Peyer's patch (tissue), 4 donors: ENCODE measurements at regions not wholly inside any gene's neighbourhood (a gene's known extent, or its start where the extent isn't known, plus 50 kb on each side); places are given as distances from the start of the nearest gene placed in this dataset.

Experiments used
- DNase-seq, 3 donors: peaks; one replicate each; pipeline ENCODE4 v3.0.0-alpha.2; 2017 to 2019
- H3K27ac ChIP-seq, 4 donors: fragments of 200-600 bp; sonication (generic); one replicate each; pipeline ENCODE4 v1.5.1; 2016 to 2019
- H3K27me3 ChIP-seq, 2 donors: fragments of 200-600 bp; sonication (generic); one replicate each; pipeline ENCODE4 v1.5.1; 2019
- H3K36me3 ChIP-seq, 3 donors: fragments of 200-600 bp; sonication (generic); one replicate each; pipeline ENCODE4 v1.5.1; 2016 to 2019
- H3K4me1 ChIP-seq, 4 donors: fragments of 200-600 bp; sonication (generic); one replicate each; pipeline ENCODE4 v1.5.1; 2016 to 2019
- H3K4me3 ChIP-seq, 4 donors: fragments of 200-600 bp; sonication (generic); 1 replicate in 3 of 4; 2 replicates in 1 of 4; pipeline ENCODE4 v1.5.1; 2016 to 2019; ENCODE audit warnings: mild to moderate bottlenecking in 1 of 4
- H3K9me3 ChIP-seq, 4 donors: fragments of 200-600 bp; sonication (generic); one replicate each; pipeline ENCODE4 v1.5.1; 2016 to 2019; ENCODE audit warnings: mild to moderate bottlenecking in 1 of 4
- POLR2A ChIP-seq, 2 donors: fragments of 450-650 bp; IDR thresholded peaks; one replicate each; pipeline ENCODE4 v1.5.1; 2017; ENCODE audit warnings: antibody characterized with exemption in 2 of 2, mild to moderate bottlenecking in 2 of 2, moderate library complexity in 2 of 2
- TF ChIP-seq, protein P1 (sequence below), 6 experiments: fragments of 450-650 bp in 4 of 6; fragments of 200-600 bp in 2 of 6; sonication (generic) in 1 of 6; IDR thresholded peaks; one replicate each; pipeline ENCODE4 v1.5.1; 2017 to 2019; ENCODE audit warnings: antibody characterized with exemption in 6 of 6, mild to moderate bottlenecking in 3 of 6, moderate library complexity in 1 of 6

DNA sequence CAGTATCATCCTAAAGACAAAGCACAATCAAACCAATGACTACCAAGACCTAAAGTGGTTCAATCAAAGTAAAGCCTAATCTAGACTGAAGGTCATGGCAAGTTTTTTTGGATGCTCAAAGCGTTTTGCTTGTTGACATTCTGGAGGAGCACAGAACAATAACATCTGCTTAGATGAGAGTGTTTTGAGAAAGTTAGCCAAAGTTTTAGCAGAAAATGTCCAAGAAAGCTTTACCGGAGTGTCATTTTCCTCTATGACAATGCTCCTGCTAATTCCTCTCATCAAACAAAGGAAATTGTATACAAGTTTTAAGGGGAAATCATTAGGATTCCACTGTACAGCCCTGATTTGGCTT, 256.9 kb upstream of the FAT3 start:
- H3K4me1 ChIP-seq = no peaks in the 10 kb centered on the region
- H3K9me3 ChIP-seq = no peaks in the 10 kb centered on the region
- no peak for DNase-seq
- H3K27me3 ChIP-seq = no peaks in the 10 kb centered on the region
- no peak for TF ChIP-seq POLR2A (IDR thresholded peaks at IDR 0.05)
- TF ChIP-seq, protein P1, sequence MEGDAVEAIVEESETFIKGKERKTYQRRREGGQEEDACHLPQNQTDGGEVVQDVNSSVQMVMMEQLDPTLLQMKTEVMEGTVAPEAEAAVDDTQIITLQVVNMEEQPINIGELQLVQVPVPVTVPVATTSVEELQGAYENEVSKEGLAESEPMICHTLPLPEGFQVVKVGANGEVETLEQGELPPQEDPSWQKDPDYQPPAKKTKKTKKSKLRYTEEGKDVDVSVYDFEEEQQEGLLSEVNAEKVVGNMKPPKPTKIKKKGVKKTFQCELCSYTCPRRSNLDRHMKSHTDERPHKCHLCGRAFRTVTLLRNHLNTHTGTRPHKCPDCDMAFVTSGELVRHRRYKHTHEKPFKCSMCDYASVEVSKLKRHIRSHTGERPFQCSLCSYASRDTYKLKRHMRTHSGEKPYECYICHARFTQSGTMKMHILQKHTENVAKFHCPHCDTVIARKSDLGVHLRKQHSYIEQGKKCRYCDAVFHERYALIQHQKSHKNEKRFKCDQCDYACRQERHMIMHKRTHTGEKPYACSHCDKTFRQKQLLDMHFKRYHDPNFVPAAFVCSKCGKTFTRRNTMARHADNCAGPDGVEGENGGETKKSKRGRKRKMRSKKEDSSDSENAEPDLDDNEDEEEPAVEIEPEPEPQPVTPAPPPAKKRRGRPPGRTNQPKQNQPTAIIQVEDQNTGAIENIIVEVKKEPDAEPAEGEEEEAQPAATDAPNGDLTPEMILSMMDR (IDR thresholded peaks at IDR 0.05) = no peak
- H3K36me3 ChIP-seq = no peaks in the 10 kb centered on the region
- no peak overlapping the region for H3K27ac ChIP-seq
- H3K4me3 ChIP-seq = no peak overlapping the region

DNA sequence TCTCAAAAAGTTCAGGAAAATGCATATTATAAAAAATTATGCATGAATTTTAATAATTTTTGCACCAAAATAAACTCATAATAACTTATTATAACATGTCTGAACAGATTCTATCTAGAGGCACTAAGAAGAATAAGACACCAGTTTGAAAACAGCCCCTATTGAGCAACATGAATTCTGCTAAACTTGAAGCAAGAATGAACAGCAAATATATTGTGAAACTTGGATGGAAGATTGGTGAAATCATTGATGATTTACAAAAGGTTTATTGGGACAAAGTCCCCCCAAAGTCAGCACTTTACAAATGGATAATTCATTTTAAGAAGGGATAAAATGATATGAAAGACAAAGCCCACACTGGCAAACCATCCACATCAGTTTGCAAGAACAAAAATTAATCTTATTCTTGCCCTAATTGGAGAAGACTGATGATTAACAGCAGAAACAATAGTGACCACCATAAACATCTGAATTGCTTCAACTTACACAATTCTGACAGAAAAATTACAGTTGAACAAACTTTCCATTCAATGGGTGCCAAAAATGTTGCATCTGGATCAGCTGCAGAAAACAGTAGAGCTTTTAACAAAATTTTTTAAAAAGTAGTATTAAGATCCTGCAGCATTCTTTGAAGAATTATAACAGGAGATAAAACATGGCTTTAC, 257.5 kb upstream of the FAT3 start:
- Histone ChIP-seq H3K9me3 (no peaks in the 10 kb centered on the region), H3K4me3 (no peak overlapping the region), H3K27me3 (no peaks in the 10 kb centered on the region), H3K36me3 (no peaks in the 10 kb centered on the region), H3K27ac (no peak overlapping the region), H3K4me1 (no peaks in the 10 kb centered on the region)
- no peak for TF ChIP-seq POLR2A (IDR thresholded peaks at IDR 0.05)
- TF ChIP-seq, protein P1 (IDR thresholded peaks at IDR 0.05) = no peak
- no peak for DNase-seq

DNA sequence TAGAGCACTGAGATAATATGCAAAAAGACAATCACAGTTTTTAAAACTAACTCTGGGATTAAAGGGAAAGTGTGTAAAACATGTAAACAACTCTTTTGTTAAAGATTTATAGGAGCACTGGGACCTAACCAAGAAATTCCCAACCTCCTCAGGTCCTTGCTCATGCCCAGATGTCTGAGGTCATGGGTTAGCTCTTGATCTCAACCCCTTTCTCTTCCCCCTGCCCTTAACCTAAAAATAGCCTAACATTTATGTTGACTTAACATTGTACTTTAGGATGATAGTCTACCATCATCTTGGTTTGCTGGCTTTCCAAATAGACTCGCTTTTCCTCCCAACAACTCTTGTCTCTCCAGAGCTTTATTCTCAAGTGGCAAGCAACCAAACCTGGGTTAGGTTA, 258.2 kb upstream of the FAT3 start:
- H3K27me3 ChIP-seq = no peaks in the 10 kb centered on the region
- H3K9me3 ChIP-seq = no peaks in the 10 kb centered on the region
- H3K27ac ChIP-seq = no peak overlapping the region
- no peak for DNase-seq
- no peaks in the 10 kb centered on the region for H3K4me1 ChIP-seq
- TF ChIP-seq POLR2A (IDR thresholded peaks at IDR 0.05) = no peak
- TF ChIP-seq, protein P1 (IDR thresholded peaks at IDR 0.05) = no peak
- H3K4me3 ChIP-seq = no peak overlapping the region
- no peaks in the 10 kb centered on the region for H3K36me3 ChIP-seq

DNA sequence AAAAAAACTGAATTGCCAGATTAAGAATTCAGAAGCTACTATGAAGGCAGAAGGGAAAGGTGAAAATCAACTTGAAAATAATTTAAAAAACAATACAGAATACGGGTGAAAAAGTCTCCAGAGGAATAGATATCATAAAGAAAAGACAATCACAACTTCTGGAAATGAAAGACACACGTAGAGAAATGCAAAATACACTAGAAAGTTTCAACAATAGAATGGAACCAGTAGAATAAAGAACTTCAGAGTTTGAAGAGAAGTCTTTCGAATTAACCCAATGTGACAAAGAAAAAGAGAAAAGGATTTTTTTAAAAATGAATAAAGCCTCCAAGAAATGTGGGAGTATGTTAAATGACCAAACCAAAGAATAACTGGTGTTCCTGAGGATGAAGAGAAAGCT, 263.8 kb upstream of the FAT3 start:
- no peaks in the 10 kb centered on the region for H3K27me3 ChIP-seq
- peaks cover 0 to 5% (median 0%) of the 10 kb centered on the region in 4 donors for H3K9me3 ChIP-seq
- H3K4me3 ChIP-seq = no peak overlapping the region
- H3K27ac ChIP-seq = no peak overlapping the region
- TF ChIP-seq POLR2A (IDR thresholded peaks at IDR 0.05) = no peak
- TF ChIP-seq, protein P1 (IDR thresholded peaks at IDR 0.05) = no peak
- DNase-seq = no peak
- no peaks in the 10 kb centered on the region for H3K4me1 ChIP-seq
- no peaks in the 10 kb centered on the region for H3K36me3 ChIP-seq

DNA sequence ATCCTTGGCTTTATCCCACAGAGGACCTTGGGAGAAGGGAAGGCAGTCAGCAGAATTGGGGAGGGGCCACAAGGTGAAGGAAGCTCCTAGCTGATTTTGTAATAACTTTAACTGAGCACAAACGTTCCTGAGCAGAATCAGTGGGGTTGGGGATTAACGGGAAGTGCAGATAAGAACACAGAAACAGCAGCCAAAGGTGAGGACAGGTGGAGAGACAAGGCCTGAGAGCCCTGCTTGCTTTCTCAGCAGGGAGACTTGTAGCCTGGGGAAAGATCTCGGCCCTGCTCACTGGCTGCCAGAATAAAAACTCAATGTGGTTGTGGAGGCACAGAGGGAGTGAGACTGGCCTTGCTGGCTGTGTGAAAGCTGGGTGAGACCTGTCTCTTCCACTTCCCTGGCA, 265.2 kb upstream of the FAT3 start:
- no peaks in the 10 kb centered on the region for H3K36me3 ChIP-seq
- H3K4me3 ChIP-seq = no peak overlapping the region
- H3K9me3 ChIP-seq = peaks cover 0 to 5% (median 0%) of the 10 kb centered on the region in 4 donors
- TF ChIP-seq, protein P1 (IDR thresholded peaks at IDR 0.05) = no peak
- no peak for TF ChIP-seq POLR2A (IDR thresholded peaks at IDR 0.05)
- H3K4me1 ChIP-seq = no peaks in the 10 kb centered on the region
- no peak overlapping the region for H3K27ac ChIP-seq
- no peaks in the 10 kb centered on the region for H3K27me3 ChIP-seq
- no peak for DNase-seq

DNA sequence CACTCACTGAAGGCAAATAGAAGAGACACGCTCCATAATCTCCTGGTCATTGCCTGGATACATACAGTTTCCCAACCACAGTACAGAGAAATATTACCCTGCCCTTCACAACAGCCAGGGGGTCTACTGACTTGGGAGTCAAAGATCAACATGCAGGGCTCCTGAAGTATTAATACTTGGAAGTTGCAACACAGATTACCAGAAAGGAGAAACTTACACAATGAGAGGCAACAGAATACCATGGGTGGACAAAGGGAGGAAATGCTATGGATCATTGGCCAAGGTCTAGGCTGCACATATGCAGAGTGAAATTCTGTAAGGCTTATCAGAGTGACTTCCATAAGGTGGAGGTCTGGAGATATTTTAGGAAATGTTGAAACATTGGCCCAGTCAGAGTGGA, 267.9 kb upstream of the FAT3 start:
- TF ChIP-seq POLR2A (IDR thresholded peaks at IDR 0.05) = no peak
- TF ChIP-seq, protein P1 (IDR thresholded peaks at IDR 0.05) = no peak
- Histone ChIP-seq H3K4me3 (no peak overlapping the region), H3K36me3 (no peaks in the 10 kb centered on the region), H3K27me3 (no peaks in the 10 kb centered on the region), H3K27ac (no peak overlapping the region), H3K9me3 (peaks cover 0 to 5% (median 0%) of the 10 kb centered on the region in 4 donors), H3K4me1 (no peaks in the 10 kb centered on the region)
- no peak for DNase-seq
